Astrocyte (in vitro differentiated cells and primary cell): ENCODE measurements at regions not wholly inside any gene's neighbourhood (a gene's known extent, or its start where the extent isn't known, plus 50 kb on each side); places are given as distances from the start of the nearest gene placed in this dataset.

Experiments
- DNase-seq: peaks from one replicate; pipeline ENCODE4 v3.0.0-alpha.2; 2010; ENCODE audit warnings: low read depth
- FAIRE-seq: peaks from 2 replicates; lab custom pipeline; 2011; peaks lifted over from hg19 to GRCh38; lab: Jason Lieb, UNC
- H2AFZ ChIP-seq: 2 replicates; pipeline ENCODE4 v1.6.0; 2012; ENCODE audit warnings: low read depth, low read length, inconsistent platforms
- H3K27ac ChIP-seq: 2 replicates; pipeline ENCODE4 v1.5.1; 2011; ENCODE audit warnings: low read depth, low read length, inconsistent platforms
- H3K27me3 ChIP-seq: 2 replicates; pipeline ENCODE4 v1.6.0; 2011; ENCODE audit warnings: low read length, inconsistent platforms; ENCODE audit not compliant: insufficient read depth
- H3K36me3 ChIP-seq: 2 replicates; pipeline ENCODE4 v1.5.1; 2011; ENCODE audit warnings: low read length, inconsistent platforms; ENCODE audit not compliant: insufficient read depth
- H3K4me1 ChIP-seq: 2 replicates; pipeline ENCODE4 v1.5.1; 2011; ENCODE audit warnings: low read length, inconsistent platforms; ENCODE audit not compliant: insufficient read depth
- H3K4me2 ChIP-seq: 2 replicates; pipeline ENCODE4 v1.6.0; 2012; ENCODE audit warnings: low read length, inconsistent platforms
- H3K4me3 ChIP-seq: 2 replicates; pipeline ENCODE4 v1.5.1; 2011; ENCODE audit warnings: low read depth, mild to moderate bottlenecking, low read length, inconsistent platforms; ENCODE audit not compliant: insufficient read depth
- H3K79me2 ChIP-seq: 2 replicates; pipeline ENCODE4 v1.6.0; 2012; ENCODE audit warnings: mild to moderate bottlenecking, low read length, inconsistent platforms; ENCODE audit not compliant: insufficient read depth
- H3K9ac ChIP-seq: 2 replicates; pipeline ENCODE4 v1.6.0; 2012; ENCODE audit warnings: mild to moderate bottlenecking, low read length, inconsistent platforms
- H3K9me3 ChIP-seq: 2 replicates; pipeline ENCODE4 v1.5.1; 2012; ENCODE audit warnings: low read depth, mild to moderate bottlenecking, low read length, inconsistent platforms; ENCODE audit not compliant: insufficient read depth
- H4K20me1 ChIP-seq: 2 replicates; pipeline ENCODE4 v1.6.0; 2012; ENCODE audit warnings: low read length, inconsistent platforms; ENCODE audit not compliant: insufficient read depth
- H3K27ac Mint-ChIP-seq: one replicate; pipeline ENCODE4 v1.8.0; 2021; ENCODE audit warnings: mild to moderate bottlenecking, mixed read lengths; ENCODE audit not compliant: unreplicated experiment
- H3K27me3 Mint-ChIP-seq: one replicate; pipeline ENCODE4 v1.8.0; 2021; ENCODE audit warnings: low read depth, mixed read lengths; ENCODE audit not compliant: unreplicated experiment
- H3K36me3 Mint-ChIP-seq: one replicate; pipeline ENCODE4 v1.8.0; 2021; ENCODE audit warnings: low read depth, mixed read lengths; ENCODE audit not compliant: unreplicated experiment
- H3K4me1 Mint-ChIP-seq: one replicate; pipeline ENCODE4 v1.8.0; 2021; ENCODE audit warnings: low read depth, mixed read lengths; ENCODE audit not compliant: unreplicated experiment
- H3K4me3 Mint-ChIP-seq: one replicate; pipeline ENCODE4 v1.8.0; 2021; ENCODE audit warnings: mild to moderate bottlenecking, moderate library complexity, mixed read lengths; ENCODE audit not compliant: unreplicated experiment
- H3K9me3 Mint-ChIP-seq: one replicate; pipeline ENCODE4 v1.8.0; 2021; ENCODE audit warnings: mild to moderate bottlenecking, mixed read lengths; ENCODE audit not compliant: unreplicated experiment
- CTCF ChIP-seq: IDR thresholded peaks from 2 replicates; pipeline ENCODE4 v1.5.1; 2011; ENCODE audit warnings: low read depth, mild to moderate bottlenecking, inconsistent platforms, low read length, moderate library complexity; ENCODE audit not compliant: insufficient read depth
- EZH2 ChIP-seq: IDR thresholded peaks from 2 replicates; pipeline ENCODE4 v1.6.1; 2012; ENCODE audit warnings: mild to moderate bottlenecking, low read length, inconsistent platforms; ENCODE audit not compliant: insufficient read depth

DNA sequence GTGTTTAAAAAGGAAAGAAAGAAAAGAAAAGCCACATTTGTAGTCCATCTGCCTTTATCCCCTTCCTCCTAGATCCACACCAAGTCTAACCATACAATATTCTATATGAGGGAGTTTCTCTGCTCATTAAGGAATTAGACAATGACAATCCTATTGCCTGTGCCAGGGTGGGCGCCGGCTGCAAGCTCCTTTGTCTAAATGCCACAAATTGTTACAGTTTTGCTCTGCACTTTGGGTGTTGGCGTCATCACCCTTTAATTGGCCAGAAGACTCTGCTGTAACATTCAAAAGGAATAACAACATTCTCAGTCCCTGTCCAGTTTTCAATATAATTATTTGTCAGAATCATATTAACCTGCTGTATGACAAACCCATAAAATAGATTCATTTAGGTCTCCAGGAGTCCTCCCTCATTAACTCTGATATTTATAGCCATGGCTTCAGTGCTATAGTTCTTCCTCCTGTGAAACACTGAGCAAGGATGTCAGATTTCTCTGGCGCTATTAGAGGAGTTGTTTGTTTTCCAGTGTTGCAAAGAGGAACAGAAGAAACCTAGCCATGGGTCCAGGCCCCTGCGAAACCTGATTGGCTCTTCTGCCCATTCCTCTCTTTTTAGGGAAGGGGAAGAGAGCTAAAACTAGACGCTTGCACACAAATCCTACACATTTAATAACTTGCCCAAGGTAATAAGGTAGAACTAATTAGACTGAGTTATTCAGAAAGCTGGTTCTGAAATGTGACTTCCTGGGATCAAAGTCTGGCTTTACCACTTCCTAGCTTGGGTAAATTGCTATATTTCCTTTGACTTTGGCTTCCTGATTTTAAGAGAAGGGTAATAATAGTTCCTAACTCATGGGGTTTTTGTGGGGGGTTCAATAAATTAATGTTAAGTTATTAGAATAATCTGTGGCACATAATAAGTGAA is 112.4 kb downstream of the CD47 start:
- no peak overlapping the region for H2AFZ ChIP-seq
- peaks cover 3% of the 10 kb centered on the region for H3K27me3 ChIP-seq
- no peaks in the 10 kb centered on the region for H3K4me1 ChIP-seq
- Mint-ChIP-seq H3K36me3 (no peaks in the 10 kb centered on the region), H3K27me3 (peaks cover 20% of the 10 kb centered on the region), H3K4me3 (no peak overlapping the region), H3K4me1 (peaks cover 4% of the 10 kb centered on the region), H3K9me3 (no peaks in the 10 kb centered on the region), H3K27ac (no peak overlapping the region)
- no peak overlapping the region for H3K9ac ChIP-seq
- H3K79me2 ChIP-seq: no peaks in the 10 kb centered on the region
- DNase-seq (no peak), FAIRE-seq (no peak)
- H3K4me2 ChIP-seq: no peak overlapping the region
- TF ChIP-seq CTCF: no peak
- TF ChIP-seq EZH2: no peak
- H3K36me3 ChIP-seq: no peaks in the 10 kb centered on the region
- H4K20me1 ChIP-seq: no peaks in the 10 kb centered on the region
- H3K4me3 ChIP-seq: no peak overlapping the region
- no peaks in the 10 kb centered on the region for H3K9me3 ChIP-seq
- H3K27ac ChIP-seq: no peak overlapping the region

- no peaks in the 10 kb centered on the region for H3K36me3 Mint-ChIP-seq
- Histone ChIP-seq H3K4me2 (no peak overlapping the region), H3K27ac (no peak overlapping the region), H3K27me3 (peaks cover 3% of the 10 kb centered on the region), H3K36me3 (no peaks in the 10 kb centered on the region), H3K9me3 (no peaks in the 10 kb centered on the region), H3K4me3 (no peak overlapping the region), H3K79me2 (no peaks in the 10 kb centered on the region), H3K4me1 (no peaks in the 10 kb centered on the region), H3K9ac (no peak overlapping the region), H4K20me1 (no peaks in the 10 kb centered on the region), H2AFZ (no peak overlapping the region)
- H3K27me3 Mint-ChIP-seq: peaks cover 20% of the 10 kb centered on the region
- no peak overlapping the region for H3K27ac Mint-ChIP-seq
- no peak for TF ChIP-seq CTCF
- no peak for TF ChIP-seq EZH2
- no peak overlapping the region for H3K4me3 Mint-ChIP-seq
- DNase-seq (no peak), FAIRE-seq (no peak)
- H3K4me1 Mint-ChIP-seq: peaks cover 4% of the 10 kb centered on the region
- no peaks in the 10 kb centered on the region for H3K9me3 Mint-ChIP-seq
Observed at GRCh38 chr3:107977221-107978130, 113.4 kb downstream of the CD47 start.
